GM19023 (cell line): ENCODE measurements at regions not wholly inside any gene's neighbourhood (a gene's known extent, or its start where the extent isn't known, plus 50 kb on each side); places are given as distances from the start of the nearest gene placed in this dataset.

Experiments
- ATAC-seq: cut with Tn5 transposase; IDR thresholded peaks from one replicate; pipeline ENCODE4 v1.9.1; 2021; ENCODE audit warnings: mild to moderate bottlenecking, moderate library complexity; ENCODE audit not compliant: unreplicated experiment

- no peak for ATAC-seq
Measured at GRCh38 chr20:60491051-60491581, 532.9 kb downstream of the CDH26 start.

GRCh38 chr20:60494476-60494875 lies 536.3 kb downstream of the CDH26 start:
- no peak for ATAC-seq

- no peak for ATAC-seq
Measured at GRCh38 chr20:60497298-60498035, 539.2 kb downstream of the CDH26 start.

GRCh38 chr20:60500038-60500701 lies 541.9 kb downstream of the CDH26 start:
- no peak for ATAC-seq

GRCh38 chr20:60501048-60501447 lies 542.8 kb downstream of the CDH26 start:
- ATAC-seq = no peak

- ATAC-seq = no peak
Measured at GRCh38 chr20:60502881-60503280, 544.7 kb downstream of the CDH26 start.

- ATAC-seq = no peak
Measured at GRCh38 chr20:60505423-60505822, 547.2 kb downstream of the CDH26 start.

- ATAC-seq = no peak
Measured at GRCh38 chr20:60506061-60506460, 547.8 kb downstream of the CDH26 start.

- ATAC-seq = no peak
Measured at GRCh38 chr20:60507087-60507694, 549.0 kb downstream of the CDH26 start.

- no peak for ATAC-seq
Measured at GRCh38 chr20:60509407-60509806, 551.2 kb downstream of the CDH26 start.

- ATAC-seq = no peak
Measured at GRCh38 chr20:60510356-60510755, 552.1 kb downstream of the CDH26 start.

GRCh38 chr20:60512443-60512842 lies 554.2 kb downstream of the CDH26 start:
- no peak for ATAC-seq

- ATAC-seq = no peak
Measured at GRCh38 chr20:60513141-60513540, 554.9 kb downstream of the CDH26 start.

GRCh38 chr20:60516442-60516841 lies 558.2 kb downstream of the CDH26 start:
- ATAC-seq = no peak

GRCh38 chr20:60518022-60518421 lies 559.8 kb downstream of the CDH26 start:
- no peak for ATAC-seq

GRCh38 chr20:60525397-60525796 lies 567.2 kb downstream of the CDH26 start:
- ATAC-seq = no peak

GRCh38 chr20:60527656-60528055 lies 569.4 kb downstream of the CDH26 start:
- ATAC-seq = no peak

- ATAC-seq = no peak
Measured at GRCh38 chr20:60528141-60528540, 569.9 kb downstream of the CDH26 start.

- no peak for ATAC-seq
Measured at GRCh38 chr20:60529149-60529548, 570.9 kb downstream of the CDH26 start.

- ATAC-seq = no peak
Measured at GRCh38 chr20:60535211-60535610, 577.0 kb downstream of the CDH26 start.

- no peak for ATAC-seq
Measured at GRCh38 chr20:60540591-60540990, 582.4 kb downstream of the CDH26 start.

- ATAC-seq = no peak
Measured at GRCh38 chr20:60541991-60542390, 583.8 kb downstream of the CDH26 start.
